ENCODE measurements at regions not wholly inside any gene's neighbourhood (a gene's known extent, or its start where the extent isn't known, plus 50 kb on each side); places are given as distances from the start of the nearest gene placed in this dataset.

DNA sequence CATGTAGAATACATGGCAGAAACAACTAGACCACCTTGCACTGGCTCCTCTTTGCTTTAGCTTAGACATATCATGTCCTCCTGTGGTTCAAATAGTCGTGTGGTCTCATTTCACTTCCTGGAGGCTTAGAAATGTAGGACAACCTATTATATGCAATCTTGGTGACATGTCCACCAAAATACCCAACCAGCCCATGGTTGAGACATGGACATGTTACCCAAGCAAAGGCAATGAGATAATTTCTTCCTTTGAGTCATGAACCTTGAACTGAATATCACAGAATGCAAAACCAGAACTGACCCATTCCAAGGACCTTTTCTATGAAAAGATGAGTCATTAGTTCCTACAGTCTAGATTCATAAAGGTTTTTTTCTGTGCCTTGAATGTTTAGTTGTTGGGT lies 309.0 kb upstream of the MDFIC2 start:
- TF ChIP-seq CTCF (IDR thresholded peaks at IDR 0.05; ENCODE audit: insufficient read depth, low read length, poor library complexity, severe bottlenecking) (no peak), EZH2phosphoT487 (conservative IDR thresholded peaks at IDR 0.05; ENCODE audit: low read length) (no peak)

Measured in SU-DHL-6 (cell line).